Transverse colon (tissue), 4 donors: ENCODE measurements at regions not wholly inside any gene's neighbourhood (a gene's known extent, or its start where the extent isn't known, plus 50 kb on each side); places are given as distances from the start of the nearest gene placed in this dataset.

Experiments
- DNase-seq: peaks from one replicate; pipeline ENCODE4 v3.0.0-alpha.2; 2019
- H3K27ac ChIP-seq, 4 donors: fragments of 200-600 bp; sonication (generic); 2 replicates each; pipeline ENCODE4 v1.5.1; 2016 to 2018; ENCODE audit warnings: inconsistent platforms in 4 of 4
- H3K27me3 ChIP-seq: fragments of 200-600 bp; sonication (generic); 2 replicates; pipeline ENCODE4 v1.5.1; 2017; ENCODE audit warnings: inconsistent platforms
- H3K36me3 ChIP-seq, 4 donors: fragments of 200-600 bp; sonication (generic); 2 replicates each; pipeline ENCODE4 v1.5.1; 2017 to 2019; ENCODE audit warnings: inconsistent platforms in 4 of 4
- H3K4me1 ChIP-seq, 4 donors: fragments of 200-600 bp; sonication (generic); 2 replicates each; pipeline ENCODE4 v1.5.1; 2017 to 2020; ENCODE audit warnings: inconsistent platforms in 4 of 4
- H3K4me3 ChIP-seq, 4 donors: fragments of 200-600 bp; sonication (generic); 1 replicate in 1 of 4; 2 replicates in 3 of 4; pipeline versions ENCODE4 v1.5.1 to v1.6.1; 2017 to 2019; ENCODE audit warnings: inconsistent platforms in 4 of 4
- H3K9me3 ChIP-seq, 2 donors: fragments of 200-600 bp; sonication (generic); 2 replicates each; pipeline ENCODE4 v1.5.1; 2017 to 2019; ENCODE audit warnings: inconsistent platforms in 2 of 2
- EP300 ChIP-seq: sonication (generic); formaldehyde crosslinking; IDR thresholded peaks from one replicate; pipeline ENCODE4 v1.6.1; 2017; ENCODE audit warnings: antibody characterized with exemption, low read depth
- POLR2A ChIP-seq: fragments of 450-650 bp; IDR thresholded peaks from one replicate; pipeline ENCODE4 v1.6.1; 2016; ENCODE audit warnings: antibody characterized with exemption, mild to moderate bottlenecking, moderate library complexity
- POLR2AphosphoS5 ChIP-seq, 3 donors: sonication (generic); formaldehyde crosslinking; IDR thresholded peaks; one replicate each; pipeline ENCODE4 v1.6.1; 2016; ENCODE audit warnings: antibody characterized with exemption in 3 of 3
- WGBS, 2 donors: methylation state at CpG; one replicate each; pipeline ENCODE4 v1.1.5; 2018; ENCODE audit warnings: low coverage in 1 of 2; 5-methylcytosine and 5-hydroxymethylcytosine counted together
- in situ Hi-C, 4 donors: fragments of 200-750 bp; cut with MboI; loops; one replicate each; pipeline versions ENCODE4 v1.15.0 to v1.15.1; 2017; ENCODE audit warnings: low sequenced_read_pairs in 3 of 4, low pct_ligation_motif_present in 1 of 4, low pct_unique_long_range_greater_than_20kb in 1 of 4
- intact Hi-C: fragments of 100-400 bp; cut with DNase I; formaldehyde crosslinking; loops from one replicate; pipeline ENCODE4 v1.15.1; 2023; ENCODE audit warnings: low total_unique reads
- TF ChIP-seq, protein P1 (sequence below), 5 experiments: fragments of 200-600 bp in 3 of 5; fragments of 450-650 bp in 2 of 5; sonication (generic) in 3 of 5; IDR thresholded peaks; 1 replicate in 2 of 5; 2 replicates in 3 of 5; pipeline ENCODE4 v1.5.1; 2016 to 2017; ENCODE audit warnings: antibody characterized with exemption in 5 of 5, inconsistent platforms in 3 of 5, mild to moderate bottlenecking in 2 of 5, moderate library complexity in 1 of 5

DNA sequence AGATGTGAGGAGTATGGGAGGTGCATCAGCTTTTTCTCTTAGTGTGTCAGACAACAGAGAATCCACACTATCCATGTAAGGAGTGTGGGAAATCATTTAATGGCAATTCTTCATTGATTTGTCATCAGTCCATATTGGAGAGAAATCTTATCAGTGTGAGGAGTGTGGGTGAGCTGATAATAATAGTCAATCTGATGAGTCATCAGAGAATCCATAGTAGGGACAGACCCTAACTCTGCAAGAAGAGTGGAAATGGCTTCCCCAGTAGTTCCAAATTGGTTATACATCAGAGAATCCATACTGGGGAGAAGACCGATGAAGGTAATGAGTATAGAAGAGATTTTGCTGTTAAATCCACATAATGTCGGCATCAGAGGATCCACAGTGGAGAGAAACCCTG lies 150.5 kb upstream of the THUMPD2 start:
- TF ChIP-seq POLR2AphosphoS5 (IDR thresholded peaks at IDR 0.05) (no peak), EP300 (no peak), POLR2A (no peak)
- TF ChIP-seq, protein P1, sequence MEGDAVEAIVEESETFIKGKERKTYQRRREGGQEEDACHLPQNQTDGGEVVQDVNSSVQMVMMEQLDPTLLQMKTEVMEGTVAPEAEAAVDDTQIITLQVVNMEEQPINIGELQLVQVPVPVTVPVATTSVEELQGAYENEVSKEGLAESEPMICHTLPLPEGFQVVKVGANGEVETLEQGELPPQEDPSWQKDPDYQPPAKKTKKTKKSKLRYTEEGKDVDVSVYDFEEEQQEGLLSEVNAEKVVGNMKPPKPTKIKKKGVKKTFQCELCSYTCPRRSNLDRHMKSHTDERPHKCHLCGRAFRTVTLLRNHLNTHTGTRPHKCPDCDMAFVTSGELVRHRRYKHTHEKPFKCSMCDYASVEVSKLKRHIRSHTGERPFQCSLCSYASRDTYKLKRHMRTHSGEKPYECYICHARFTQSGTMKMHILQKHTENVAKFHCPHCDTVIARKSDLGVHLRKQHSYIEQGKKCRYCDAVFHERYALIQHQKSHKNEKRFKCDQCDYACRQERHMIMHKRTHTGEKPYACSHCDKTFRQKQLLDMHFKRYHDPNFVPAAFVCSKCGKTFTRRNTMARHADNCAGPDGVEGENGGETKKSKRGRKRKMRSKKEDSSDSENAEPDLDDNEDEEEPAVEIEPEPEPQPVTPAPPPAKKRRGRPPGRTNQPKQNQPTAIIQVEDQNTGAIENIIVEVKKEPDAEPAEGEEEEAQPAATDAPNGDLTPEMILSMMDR (IDR thresholded peaks at IDR 0.05) = no peak
- intact Hi-C loops (no loop called here), in situ Hi-C loops (no loop called here)
- H3K4me1 ChIP-seq = no peaks in the 10 kb centered on the region
- H3K36me3 ChIP-seq = no peaks in the 10 kb centered on the region
- no peak for DNase-seq
- H3K27me3 ChIP-seq = no peaks in the 10 kb centered on the region
- no peaks in the 10 kb centered on the region for H3K9me3 ChIP-seq
- no peak overlapping the region for H3K4me3 ChIP-seq
- H3K27ac ChIP-seq = no peak overlapping the region
- WGBS, 2 donors = 82 to 83% methylated on average over 1 to 2 of the region's 2 CpGs

DNA sequence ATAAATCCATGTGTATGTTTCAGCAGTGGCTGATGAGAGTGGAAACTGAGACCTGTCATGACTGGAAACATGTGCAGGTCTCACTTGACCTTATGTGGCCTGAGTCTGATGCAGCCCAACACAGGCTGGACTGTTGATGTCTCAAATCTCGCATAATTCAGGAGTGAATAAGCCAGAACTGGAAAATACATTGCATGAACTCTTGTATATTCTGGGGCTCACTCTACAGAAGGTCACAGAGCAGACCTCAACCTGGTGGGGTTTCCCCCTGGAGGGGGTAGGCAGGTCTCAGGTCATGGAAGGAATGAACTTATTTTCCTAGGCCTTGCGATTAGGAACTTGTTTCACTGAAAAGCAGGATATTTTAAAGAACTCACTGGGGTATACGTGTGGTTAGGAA lies 146.3 kb upstream of the THUMPD2 start:
- intact Hi-C loops = no loop called here

DNA sequence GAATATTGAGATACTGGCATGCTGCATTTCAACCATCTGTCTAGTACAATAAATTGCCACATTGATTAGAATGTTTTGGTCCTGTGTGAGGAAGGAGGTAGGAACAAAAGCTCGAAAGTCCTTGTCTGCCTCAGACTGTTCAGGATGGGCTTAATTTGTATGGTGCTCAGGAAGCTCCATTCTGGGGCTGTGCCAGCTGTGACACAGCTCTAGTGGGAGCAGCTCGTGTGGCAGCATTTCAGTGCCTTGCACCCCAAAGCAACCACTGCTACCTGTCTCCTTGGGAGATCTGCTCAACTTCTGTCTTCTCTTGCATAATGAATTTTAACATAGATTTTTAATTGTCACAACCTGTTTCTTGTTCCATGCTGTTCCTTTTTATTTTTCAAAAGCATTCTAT lies 144.4 kb upstream of the THUMPD2 start:
- no peak overlapping the region for H3K27ac ChIP-seq
- H3K36me3 ChIP-seq = no peaks in the 10 kb centered on the region
- in situ Hi-C loops = loop anchor here in 3 of 4 donors (25.0 kb wide), 3 partner anchors 639 to 1864 kb away; no protein-coding TSS in a partner anchor
- intact Hi-C loops = no loop called here
- H3K9me3 ChIP-seq = no peaks in the 10 kb centered on the region
- no peaks in the 10 kb centered on the region for H3K4me1 ChIP-seq
- no peak overlapping the region for H3K4me3 ChIP-seq
- no peak for DNase-seq
- WGBS, 2 donors = 46% methylated on average over 2 of the region's 2 CpGs; no CpG with 5 or more reads in 1 of the 2 donors
- no peaks in the 10 kb centered on the region for H3K27me3 ChIP-seq
- TF ChIP-seq EP300 (no peak), POLR2AphosphoS5 (IDR thresholded peaks at IDR 0.05) (no peak), POLR2A (no peak)
- TF ChIP-seq, protein P1 (IDR thresholded peaks at IDR 0.05) = no peak

More for the DNA sequence above, 146.3 kb upstream of the THUMPD2 start:
- DNase-seq = no peak
- Histone ChIP-seq H3K27me3 (no peaks in the 10 kb centered on the region), H3K4me3 (no peak overlapping the region), H3K27ac (no peak overlapping the region), H3K36me3 (no peaks in the 10 kb centered on the region), H3K9me3 (no peaks in the 10 kb centered on the region), H3K4me1 (no peaks in the 10 kb centered on the region)
- TF ChIP-seq EP300 (no peak), POLR2AphosphoS5 (IDR thresholded peaks at IDR 0.05) (no peak), POLR2A (no peak)
- TF ChIP-seq, protein P1 (IDR thresholded peaks at IDR 0.05) = no peak
- in situ Hi-C loops = no loop called here
- whole genome bisulfite sequencing, 2 donors = 91 to 100% methylated on average over 1 to 3 of the region's 3 CpGs

GRCh38 chr2:39922679-39923405 lies 143.8 kb upstream of the THUMPD2 start:
- no peaks in the 10 kb centered on the region for H3K4me1 ChIP-seq
- no peaks in the 10 kb centered on the region for H3K27me3 ChIP-seq
- intact Hi-C loops = no loop called here
- H3K27ac ChIP-seq = no peak overlapping the region
- no peaks in the 10 kb centered on the region for H3K9me3 ChIP-seq
- H3K36me3 ChIP-seq = no peaks in the 10 kb centered on the region
- TF ChIP-seq, protein P1 (IDR thresholded peaks at IDR 0.05) = no peak
- no peak for TF ChIP-seq EP300
- no peak for TF ChIP-seq POLR2A
- TF ChIP-seq POLR2AphosphoS5 (IDR thresholded peaks at IDR 0.05) = no peak
- DNase-seq = no peak
- no peak overlapping the region for H3K4me3 ChIP-seq
- in situ Hi-C loops = loop anchor here in 3 of 4 donors (25.0 kb wide), 3 partner anchors 639 to 1864 kb away; no protein-coding TSS in a partner anchor
- WGBS, 2 donors = 74 to 82% methylated on average over 5 of the region's 5 CpGs
